ENCODE measurements at regions not wholly inside any gene's neighbourhood (a gene's known extent, or its start where the extent isn't known, plus 50 kb on each side); places are given as distances from the start of the nearest gene placed in this dataset.

DNA sequence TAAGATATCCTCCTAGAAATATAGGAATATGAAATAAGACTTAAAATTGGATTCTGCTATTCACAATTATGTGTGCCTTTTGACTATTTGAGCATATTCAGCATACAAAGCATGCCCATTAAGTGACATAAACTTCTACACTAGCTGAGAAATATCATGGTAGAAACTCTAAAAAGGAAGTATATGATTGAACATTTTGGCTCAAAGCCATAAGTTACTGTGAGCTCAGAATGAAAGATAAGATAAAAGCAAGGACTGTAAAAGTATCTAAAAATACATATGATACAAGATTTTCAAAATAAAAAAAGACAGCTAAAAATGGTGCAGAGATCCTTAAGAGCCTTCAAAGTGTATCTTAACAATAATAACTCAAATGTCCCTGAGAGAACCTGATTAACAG is 340.5 kb upstream of the SLC39A10 start:
- TF ChIP-seq EZH2phosphoT487 (IDR thresholded peaks at IDR 0.05; ENCODE audit: low read depth) = no peak
- TF ChIP-seq, protein P1, sequence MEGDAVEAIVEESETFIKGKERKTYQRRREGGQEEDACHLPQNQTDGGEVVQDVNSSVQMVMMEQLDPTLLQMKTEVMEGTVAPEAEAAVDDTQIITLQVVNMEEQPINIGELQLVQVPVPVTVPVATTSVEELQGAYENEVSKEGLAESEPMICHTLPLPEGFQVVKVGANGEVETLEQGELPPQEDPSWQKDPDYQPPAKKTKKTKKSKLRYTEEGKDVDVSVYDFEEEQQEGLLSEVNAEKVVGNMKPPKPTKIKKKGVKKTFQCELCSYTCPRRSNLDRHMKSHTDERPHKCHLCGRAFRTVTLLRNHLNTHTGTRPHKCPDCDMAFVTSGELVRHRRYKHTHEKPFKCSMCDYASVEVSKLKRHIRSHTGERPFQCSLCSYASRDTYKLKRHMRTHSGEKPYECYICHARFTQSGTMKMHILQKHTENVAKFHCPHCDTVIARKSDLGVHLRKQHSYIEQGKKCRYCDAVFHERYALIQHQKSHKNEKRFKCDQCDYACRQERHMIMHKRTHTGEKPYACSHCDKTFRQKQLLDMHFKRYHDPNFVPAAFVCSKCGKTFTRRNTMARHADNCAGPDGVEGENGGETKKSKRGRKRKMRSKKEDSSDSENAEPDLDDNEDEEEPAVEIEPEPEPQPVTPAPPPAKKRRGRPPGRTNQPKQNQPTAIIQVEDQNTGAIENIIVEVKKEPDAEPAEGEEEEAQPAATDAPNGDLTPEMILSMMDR (IDR thresholded peaks at IDR 0.05; ENCODE audit: low read depth, low read length) = no peak
